ENCODE measurements at regions not wholly inside any gene's neighbourhood (a gene's known extent, or its start where the extent isn't known, plus 50 kb on each side); places are given as distances from the start of the nearest gene placed in this dataset.
A peak's percentile ranks its signal among the peaks of the same experiment; 100 is the strongest.
"Not testable (repeated sequence)": the region's sequence is repeated elsewhere in the genome, so short reads cannot be mapped to it uniquely, and the experiment has no call there.

DNA sequence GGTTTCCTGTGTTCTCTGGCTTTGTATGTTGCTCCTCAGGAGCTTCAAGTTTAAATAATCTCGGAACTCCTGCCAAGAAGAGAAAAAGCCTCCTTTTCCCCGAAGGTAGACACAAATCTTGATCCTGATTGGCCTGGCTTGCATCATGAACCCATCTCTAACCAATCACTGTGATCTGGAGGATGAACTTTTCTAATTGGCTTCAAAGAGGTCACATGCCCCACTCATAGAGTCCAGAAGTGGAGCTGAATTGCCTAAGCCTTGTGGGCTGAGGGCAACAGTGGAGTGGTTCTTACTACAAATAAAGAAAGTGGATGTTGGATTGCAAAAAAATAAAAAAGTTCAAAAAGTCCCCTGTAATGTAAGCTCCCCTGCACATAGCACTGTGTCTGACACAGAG, 245.9 kb downstream of the MID1IP1 start:
- no peak for DNase-seq (ENCODE audit: low spot score)

DNA sequence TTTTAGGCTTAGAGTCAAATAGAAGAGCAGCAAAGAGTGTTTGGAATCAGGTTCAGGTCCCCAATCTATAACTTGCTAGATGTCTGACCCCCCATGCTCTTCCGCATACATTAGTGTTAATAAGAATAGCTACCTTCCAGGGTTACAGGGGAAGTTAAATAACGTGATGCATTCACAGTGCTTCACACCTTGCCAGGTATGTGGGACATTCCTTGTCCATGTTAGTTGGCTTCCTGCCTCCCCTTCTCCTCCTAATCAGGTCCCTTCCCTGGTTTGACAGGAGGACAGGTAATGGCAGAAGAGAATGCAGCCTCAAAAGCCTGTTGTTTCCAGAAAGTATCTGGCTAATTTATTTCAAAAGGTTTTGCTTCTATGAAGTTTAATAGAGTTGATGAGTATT, 248.7 kb downstream of the MID1IP1 start:
- no peak for DNase-seq (ENCODE audit: low spot score)

DNA sequence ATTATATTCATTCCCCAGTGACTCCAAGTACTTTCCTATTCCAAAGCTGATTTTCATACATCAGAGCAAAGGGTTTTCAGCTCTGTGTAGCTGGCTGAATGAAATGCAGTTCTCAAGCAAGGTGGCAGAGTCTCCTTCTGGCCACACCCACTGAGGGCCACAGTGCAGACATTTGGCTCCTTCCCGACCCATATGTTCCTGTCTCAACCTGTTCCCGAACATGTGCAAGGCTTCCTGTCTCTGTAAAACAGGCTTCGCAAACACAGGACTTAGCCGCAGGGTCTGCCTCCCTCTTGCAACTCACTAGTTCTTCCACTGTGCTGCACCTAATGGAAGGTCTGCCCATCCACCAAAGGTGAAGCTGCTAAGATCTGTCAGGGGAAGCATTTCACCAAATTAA, 249.2 kb downstream of the MID1IP1 start:
- DNase-seq (ENCODE audit: low spot score) = no peak

DNA sequence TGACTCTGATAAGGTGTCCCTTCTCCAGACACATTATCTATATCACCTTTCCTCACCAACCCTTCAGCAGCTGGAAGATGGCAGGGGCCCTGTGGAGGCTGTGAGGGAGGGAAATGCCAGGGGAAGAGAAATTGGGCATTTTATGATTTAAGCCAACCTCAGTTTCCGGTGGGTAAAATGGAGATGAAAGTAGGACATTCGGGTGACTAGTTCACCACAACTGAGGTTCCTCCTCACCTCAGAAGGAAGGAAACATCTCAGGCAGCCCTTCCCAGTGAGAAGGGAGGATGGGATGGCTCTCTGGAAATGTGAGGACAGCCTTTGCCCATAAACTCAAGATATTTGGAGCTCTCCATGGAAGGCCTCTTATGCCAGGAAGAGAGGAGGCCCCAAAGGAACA, 251.5 kb downstream of the MID1IP1 start:
- no peak for DNase-seq (ENCODE audit: low spot score)

DNA sequence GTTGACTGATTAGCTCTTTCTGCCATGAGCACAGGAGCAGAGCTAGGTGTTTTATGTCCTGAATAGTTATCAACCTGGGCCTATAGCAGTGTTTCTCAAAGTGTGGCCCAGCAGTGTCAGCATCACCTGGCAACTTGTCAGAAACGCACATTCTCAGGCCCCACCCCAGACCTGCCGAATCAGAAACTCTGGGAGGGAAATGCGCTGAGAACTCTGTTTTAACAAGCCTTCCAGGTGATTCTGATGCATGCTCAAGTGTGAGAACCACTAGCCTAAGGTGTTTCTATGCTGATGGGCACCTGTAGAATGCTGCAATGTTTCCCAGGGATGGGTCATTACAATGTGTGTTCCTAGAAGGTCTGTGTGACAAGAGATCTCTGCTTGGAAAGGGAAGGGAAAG, 257.5 kb downstream of the MID1IP1 start:
- DNase-seq (ENCODE audit: low spot score) = no peak

DNA sequence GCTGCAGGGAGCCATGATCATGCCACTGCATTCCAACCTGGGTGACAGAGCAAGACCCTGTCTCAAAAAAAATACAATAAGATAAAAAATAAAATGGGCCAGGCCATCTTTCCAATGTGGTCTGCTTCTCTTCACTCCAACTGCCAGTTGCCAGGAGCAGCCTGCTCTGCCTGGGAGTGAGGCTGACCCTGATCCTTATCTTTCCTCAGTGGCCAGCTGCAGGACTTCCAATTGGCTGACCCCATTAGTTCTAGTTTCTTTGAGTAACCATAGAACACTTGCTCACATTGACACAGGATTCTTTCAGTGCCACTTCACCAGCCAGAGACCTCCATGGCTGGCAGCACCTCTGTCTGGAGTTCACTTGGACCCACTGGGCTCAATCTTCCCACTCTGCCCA, 258.6 kb downstream of the MID1IP1 start:
- no peak for DNase-seq (ENCODE audit: low spot score)

DNA sequence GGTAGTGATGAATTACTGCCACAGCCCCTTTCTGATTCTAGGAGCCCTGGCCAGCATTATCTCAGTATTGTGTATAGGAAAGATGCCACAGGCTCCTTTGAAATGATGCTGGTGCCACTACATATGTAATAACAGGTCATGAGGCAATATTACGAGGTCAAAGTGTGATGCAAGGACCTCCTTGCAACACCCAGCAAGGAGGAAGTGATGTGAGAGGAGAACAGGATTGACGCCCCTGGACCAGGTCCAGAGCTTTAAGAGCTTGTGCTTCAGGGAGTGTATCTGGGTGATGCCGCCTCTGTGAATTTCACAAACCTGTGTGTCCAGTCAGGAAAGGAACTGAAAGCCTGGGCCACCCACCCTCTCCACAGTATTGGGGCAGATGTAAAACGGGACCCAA, 261.8 kb downstream of the MID1IP1 start:
- DNase-seq (ENCODE audit: low spot score) = no peak

DNA sequence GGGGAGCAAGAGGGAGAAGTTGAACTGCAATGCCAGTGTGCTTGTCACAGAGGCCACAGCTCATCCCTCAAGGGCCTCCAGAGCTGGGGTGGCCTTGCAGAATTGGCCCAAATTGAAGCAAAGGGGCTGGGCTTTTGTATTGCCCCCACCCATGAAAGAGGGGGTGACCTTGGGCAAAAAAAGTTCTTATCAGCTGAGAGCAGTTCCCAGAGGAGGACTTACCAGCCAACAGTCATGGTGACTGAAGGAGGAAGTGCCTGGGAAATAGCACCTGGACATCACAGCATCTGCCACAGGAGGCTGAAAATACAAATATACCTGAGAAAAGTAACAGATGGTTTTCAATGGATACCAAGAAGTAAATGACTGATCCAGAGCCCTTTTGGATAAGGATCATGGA, 262.4 kb downstream of the MID1IP1 start:
- DNase-seq (ENCODE audit: low spot score) = no peak

DNA sequence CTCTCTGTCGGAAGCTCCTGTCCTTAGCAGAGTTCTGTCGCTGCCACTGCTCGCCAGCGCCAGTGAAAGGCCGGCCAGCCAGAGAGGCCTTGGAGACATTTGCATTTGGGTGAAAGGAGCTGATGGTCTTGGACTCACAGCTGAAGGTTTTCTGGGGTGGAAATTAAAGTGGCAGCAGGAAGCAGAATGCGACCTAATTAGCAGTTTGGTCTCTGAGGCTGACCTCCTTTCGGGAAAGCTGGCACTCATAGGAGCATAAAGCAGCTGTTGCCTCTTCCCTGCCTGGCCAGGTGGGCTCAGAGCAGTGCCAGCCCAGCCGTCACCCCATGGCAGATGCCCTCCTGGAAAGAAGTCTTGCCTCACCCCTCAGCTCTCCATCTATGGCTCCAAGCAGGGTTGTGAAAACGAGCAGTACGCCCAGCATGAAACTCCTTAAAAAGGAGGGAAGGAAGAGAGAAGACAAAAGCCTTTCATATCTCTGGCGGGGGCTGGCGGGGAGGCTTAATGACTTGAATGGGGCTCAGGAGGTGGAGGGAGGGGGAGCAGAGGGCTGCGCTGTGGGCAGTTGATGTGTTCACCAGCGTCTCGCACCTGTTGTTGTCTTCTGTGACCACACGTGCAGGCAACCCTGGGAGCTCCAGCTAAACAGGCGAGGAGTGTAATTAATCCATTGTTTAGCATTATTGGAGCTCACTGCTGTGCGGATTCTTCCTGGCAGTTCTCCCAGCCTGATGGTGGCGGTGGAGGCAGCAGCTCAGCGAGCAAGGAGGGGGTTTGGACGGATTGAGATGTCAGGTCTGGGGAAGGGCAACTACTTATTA, 264.0 kb downstream of the MID1IP1 start:
- DNase-seq (ENCODE audit: low spot score) = no peak

DNA sequence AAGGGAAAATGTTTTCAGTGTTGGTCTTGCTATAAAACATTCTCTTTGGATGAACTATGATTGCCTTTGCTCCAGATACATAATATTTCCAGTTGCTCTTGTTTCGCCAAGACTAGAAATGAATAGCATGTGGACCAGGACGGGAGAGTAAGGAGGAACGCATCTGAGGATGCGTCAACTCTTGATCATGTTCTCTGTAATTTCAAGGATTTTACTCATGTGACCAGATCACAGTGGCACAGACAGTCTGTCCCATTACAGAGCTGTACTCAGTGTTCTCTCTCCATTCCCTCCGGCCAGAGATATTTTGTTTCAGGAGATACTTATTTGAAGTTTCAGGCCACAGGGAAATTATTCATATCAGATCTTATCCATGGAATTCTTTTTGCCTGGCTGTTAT, 266.6 kb downstream of the MID1IP1 start:
- no peak for DNase-seq (ENCODE audit: low spot score)

DNA sequence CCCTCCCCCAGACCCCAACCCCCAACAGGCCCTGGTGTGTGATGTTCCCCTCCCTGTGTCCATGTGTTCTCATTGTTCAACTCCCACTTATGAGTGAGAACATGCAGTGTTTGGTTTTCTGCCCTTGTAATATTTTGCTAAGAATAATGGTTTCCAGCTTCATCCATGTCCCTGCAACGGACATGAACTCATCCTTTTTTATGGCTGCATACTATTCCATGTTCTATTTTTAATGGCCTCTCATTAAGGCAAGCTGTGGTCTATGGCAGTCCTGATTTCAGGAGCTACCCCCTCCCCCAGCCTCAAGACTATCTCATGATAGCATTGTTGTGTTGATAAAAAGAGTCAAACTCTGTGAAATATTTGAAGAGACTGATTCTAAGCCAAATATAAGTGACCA, 267.4 kb downstream of the MID1IP1 start:
- not testable (repeated sequence) for DNase-seq (ENCODE audit: low spot score)

DNA sequence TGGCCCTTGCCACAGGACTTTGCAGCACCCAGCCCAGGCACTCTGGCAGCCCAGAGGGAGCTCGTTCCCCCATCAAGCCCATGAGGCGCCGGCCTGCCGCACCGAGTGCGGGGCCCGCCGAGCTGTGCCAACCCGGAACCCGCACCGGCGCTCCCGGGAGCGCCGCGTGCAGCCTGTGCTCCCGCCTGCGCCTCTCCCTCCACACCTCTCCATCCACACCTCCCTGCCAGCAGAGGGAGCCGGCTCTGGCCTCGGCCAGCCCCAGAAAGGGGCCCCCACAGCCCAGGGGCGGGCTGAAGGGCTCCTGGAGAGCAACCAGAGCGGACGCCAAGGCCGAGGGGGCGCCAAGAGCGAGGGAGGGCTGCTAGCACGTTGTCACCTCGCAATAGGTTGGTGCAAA, 268.8 kb downstream of the MID1IP1 start:
- DNase-seq (ENCODE audit: low spot score) = no peak

DNA sequence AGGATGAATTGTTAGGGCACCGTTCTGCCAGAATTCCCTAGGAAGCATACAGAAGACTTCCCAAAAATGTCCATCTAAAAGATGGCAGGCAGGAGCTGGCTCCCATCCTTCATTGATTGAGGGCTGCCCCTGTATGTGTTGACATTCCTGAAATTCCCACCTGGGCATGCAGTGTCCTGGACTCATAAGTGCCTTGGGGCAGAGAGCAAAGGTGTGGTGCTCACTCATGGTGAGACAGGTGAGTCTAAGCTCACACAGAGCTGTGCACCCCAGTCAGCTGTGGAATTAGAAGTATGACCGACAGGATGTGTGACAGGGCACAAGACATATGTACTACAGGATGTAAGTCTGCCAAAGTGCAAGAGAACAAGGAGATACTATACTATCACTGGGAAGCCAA, 271.9 kb downstream of the MID1IP1 start:
- no peak for DNase-seq (ENCODE audit: low spot score)

DNA sequence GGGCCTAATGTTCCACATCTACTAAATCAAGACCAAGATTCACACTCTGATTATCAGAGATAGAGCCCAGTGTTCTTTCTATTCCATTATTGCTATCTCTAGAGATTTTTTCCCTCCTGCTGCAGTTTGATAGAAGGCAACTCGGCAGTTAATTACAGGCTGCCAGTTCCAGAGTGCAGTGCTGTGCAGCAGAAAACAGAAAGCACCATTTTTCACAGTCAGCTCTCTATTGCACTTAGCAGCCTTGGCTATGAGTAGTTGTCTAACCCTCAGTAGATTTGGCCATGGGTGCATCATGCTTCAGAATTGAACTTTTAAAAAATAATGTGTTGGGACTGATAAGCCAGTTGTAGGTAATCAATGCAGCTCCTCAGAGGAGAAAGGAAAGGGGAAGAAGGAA, 295.3 kb downstream of the MID1IP1 start:
- no peak for DNase-seq (ENCODE audit: low spot score)

DNA sequence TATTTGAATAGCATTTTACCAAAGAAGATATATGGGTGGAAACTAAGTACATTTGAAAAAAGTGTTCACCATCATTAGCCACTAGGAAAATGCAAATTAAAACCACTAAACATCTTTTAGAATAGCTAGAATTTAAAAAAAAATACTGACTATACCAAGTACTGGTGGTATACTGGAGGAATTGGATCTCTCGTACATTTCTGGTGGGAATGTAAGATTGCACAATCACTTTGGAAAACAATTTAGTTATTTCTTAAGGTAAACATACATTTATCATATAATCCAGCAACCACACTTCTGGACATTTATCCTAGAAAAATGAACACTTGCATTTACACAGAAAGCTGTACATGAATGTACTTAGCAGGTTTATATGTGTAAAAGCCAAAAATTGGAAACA, 303.5 kb downstream of the MID1IP1 start:
- DNase-seq (ENCODE audit: low spot score) = no peak

DNA sequence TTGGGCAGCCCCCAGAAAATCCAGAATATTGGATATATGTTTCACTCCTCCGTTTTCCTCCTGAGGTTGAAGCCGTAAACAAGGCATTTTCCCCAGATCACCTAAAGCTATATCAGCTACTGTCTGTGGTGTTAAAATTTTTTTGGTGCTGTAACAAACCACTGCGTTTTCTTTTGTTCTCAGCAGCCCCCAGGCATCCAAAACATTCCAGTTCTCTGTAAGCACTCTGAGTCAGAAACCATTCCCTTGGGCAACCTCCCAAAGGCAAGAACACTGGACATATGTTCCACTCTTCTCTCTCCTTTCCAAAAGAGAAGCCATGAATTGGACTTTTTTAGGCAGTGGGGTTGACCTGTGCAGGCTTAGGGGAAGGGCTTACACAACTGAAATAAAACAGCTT, 310.9 kb downstream of the MID1IP1 start:
- no peak for DNase-seq (ENCODE audit: low spot score)

DNA sequence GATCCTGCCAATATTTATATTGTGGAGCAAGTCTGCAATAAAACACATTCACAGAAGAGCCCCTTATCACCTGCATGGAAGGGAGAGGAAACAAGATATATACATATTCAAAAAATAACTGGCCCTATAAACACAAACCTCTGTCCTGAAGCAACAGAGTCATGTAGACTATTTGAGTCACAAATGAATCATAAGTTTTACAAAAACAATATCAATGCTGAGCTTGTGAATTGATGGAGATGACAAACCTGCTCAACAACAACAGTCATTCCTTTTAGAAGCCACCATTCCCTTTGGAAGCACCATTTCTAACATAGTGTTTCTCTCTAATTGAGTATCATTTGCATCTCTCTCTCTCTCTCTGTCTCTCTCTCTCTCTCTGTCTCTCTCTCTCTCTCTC, 313.9 kb downstream of the MID1IP1 start:
- DNase-seq (ENCODE audit: low spot score) = no peak

DNA sequence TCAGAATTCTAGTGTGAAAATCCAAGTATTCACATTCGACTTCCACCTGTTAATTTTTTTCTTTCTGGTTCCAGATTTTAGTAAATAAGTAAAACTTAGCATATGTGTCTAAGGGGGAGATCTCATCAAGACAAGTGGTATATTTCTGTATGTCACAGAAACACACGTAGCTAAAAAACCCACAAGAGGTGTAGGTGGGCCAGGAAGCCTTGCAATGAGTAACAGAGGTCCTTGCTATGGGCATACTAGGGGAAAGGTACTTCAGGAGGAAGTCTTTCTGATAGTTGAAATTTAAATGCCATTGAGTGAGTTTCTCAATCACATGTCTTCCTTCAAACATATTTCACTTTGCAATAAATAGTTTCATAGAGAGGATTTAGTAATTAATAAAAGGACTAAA, 315.8 kb downstream of the MID1IP1 start:
- DNase-seq (ENCODE audit: low spot score) = no peak

DNA sequence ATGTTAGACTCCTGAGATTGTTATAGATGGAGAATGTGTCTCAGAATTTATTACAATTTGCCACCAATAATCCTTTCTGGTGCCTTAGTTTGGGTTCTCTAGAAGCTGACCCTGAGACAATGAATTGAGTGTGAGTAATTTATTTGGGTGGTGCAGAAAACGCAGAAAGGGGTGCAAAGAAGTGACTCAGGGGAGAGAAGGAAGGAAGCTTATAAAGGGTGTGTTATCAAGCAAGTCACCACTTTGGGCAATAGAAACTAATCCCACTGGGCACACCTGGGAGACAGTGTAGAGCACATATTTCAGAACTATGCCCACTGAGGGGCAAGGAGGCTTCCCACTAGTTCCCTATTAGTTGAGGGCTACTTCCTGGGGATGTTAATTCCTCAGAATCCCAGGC, 320.6 kb downstream of the MID1IP1 start:
- DNase-seq (ENCODE audit: low spot score) = no peak

DNA sequence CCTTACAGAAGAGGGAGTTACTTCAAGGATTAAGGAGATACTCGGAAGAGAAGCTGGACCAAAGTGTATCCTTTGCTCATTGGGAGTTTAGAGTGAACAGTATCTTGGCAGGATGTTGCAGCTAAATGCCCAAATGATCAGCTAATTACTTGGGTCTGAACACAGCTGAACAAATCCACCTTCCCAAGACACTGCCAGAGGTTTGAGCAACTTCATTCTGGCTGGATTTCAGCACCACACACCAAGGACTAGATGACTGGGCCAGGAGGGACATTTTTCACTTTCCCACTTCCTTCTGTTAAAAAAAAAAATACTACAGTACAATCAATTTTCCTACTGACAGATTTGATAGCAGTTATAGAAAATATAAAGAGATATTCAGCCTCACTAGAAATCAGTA, 324.6 kb downstream of the MID1IP1 start:
- DNase-seq (ENCODE audit: low spot score) = no peak

DNA sequence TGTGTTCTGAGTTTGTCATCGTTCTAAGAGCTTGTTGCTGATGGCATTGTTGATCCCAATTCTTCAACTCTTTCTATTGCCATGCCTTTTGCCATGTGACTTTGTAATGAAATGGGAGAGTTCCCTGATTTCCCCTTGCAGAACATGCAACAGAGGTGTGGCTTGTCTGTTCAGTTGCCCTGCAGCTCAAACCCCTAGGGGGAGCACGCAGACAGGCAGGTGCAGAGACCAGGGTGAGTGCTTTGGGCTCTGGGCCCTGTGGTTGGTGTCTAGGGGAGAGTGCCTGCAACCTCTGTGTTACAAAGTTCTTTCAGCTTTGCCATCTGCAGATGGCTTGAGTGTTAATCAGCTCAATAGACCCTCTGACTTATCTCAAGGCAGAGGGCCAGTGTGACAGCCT, 332.7 kb downstream of the MID1IP1 start:
- no peak for DNase-seq (ENCODE audit: low spot score)

DNA sequence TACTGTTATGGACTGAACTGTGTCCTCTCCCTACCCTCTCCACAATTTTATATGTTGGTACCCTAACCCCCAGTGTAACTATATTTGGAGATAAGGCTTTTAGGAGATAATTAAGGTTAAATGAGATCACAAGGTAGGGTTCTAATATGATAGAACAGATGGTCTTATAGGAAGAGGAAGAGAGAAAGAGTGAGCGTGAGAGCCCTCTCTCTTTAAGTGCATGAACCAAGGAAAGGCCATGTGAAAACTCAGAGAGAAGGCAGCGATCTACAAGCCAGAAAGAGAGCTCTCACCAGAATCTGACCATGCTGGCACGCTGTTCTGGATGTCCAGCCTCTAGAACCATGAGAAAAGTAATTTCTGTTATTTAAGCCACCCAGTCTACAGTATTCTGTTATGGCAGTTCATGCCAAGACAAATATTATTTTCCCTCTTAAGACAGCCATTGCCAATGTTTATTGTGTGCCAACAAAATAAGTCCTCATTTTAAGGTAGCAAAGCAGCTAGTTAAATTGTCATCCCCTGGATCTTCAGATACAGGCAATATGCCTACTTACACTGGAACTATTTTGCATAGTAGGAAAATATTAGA, 336.2 kb downstream of the MID1IP1 start:
- DNase-seq (ENCODE audit: low spot score) = no peak

DNA sequence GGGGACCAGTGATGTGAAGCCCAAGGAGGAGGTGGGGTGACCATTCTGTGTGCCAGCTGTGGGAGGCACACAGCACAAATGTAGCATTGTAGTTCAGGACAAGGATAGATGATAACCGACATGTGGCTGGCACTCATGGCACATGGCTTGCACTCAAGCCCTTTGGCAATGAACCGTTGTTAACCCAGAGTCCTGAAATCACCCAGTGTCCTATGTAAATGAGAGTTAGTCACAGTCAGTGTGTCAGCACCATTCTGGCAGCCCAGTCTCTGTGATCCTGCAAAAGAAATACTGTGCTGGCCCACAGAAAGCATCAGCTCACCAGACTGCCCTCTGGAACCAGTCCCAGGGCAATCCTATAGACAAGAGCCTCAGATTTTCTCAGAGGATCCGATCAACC, 339.3 kb downstream of the MID1IP1 start:
- DNase-seq (ENCODE audit: low spot score) = no peak

DNA sequence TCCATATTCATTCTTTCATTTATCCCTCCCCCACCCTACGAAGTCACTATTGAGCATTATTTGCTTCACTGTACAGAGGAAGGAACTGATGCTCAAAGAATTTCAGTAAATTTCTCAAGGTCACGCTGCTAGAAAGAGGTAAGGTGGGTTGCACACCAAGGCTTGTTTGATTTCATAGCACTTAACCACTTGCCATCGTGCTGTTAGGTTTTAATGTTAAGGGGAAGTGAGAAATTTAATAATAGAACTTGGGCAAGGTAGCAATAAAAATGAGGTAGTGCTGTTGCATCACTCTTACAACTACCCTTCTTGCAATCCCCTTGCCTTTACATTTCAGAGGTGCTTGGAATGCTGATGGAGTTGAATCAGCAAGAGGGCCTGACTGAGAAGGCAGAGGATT, 343.1 kb downstream of the MID1IP1 start:
- peak; percentile 30 for DNase-seq (ENCODE audit: low spot score)
